GM18909 (cell line): ENCODE measurements at regions not wholly inside any gene's neighbourhood (a gene's known extent, or its start where the extent isn't known, plus 50 kb on each side); places are given as distances from the start of the nearest gene placed in this dataset.

ENCODE experiments used
- ATAC-seq: cut with Tn5 transposase; IDR thresholded peaks from one replicate; pipeline ENCODE4 v1.9.1; 2021; ENCODE audit warnings: mild to moderate bottlenecking; ENCODE audit not compliant: unreplicated experiment, poor library complexity

DNA sequence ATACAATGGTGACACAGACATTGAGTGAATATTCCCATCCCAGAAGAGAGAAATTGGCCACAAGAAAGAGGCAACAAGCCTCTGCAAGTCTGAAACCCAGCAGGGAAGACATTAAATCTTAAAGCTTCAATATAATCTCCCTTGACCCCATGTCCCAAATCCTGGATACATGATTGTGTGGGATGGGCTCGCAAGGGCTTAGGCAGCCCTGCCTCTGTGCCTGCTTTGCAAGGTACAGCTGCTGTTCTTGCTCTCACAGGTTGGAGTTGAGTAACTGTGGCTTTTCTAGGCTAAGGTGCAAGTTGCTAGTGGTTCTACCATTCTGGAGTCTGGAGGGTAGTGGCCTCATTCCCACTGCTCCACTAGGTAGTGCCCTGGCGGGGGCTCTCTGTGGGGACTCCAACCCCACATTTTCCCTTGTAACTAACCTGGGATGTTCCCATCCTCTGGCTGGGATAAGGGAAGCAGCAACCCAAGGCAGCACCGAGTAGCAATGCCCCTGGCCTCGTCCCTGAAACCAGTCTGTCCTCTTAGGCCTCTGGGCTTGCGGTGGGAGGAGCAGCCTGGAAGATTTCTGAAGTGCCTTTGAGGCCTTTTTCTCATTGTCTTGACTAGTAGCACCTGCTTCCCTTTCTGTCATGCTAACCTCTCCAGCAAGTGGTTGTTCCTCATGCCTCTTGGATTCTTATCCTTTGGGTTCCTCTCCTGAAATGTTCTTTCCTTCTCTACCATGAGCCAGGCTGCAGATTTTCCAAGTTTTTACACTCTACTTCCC is 90.0 kb downstream of the FAM174B start:
- ATAC-seq: no peak

- no peak for ATAC-seq
Observed at GRCh38 chr15:92561754-92562153, 93.8 kb downstream of the FAM174B start.

GRCh38 chr15:92553317-92553716 is 102.3 kb downstream of the FAM174B start:
- ATAC-seq: no peak

- ATAC-seq: no peak
Observed at GRCh38 chr15:92545996-92546395, 109.6 kb downstream of the FAM174B start.

DNA sequence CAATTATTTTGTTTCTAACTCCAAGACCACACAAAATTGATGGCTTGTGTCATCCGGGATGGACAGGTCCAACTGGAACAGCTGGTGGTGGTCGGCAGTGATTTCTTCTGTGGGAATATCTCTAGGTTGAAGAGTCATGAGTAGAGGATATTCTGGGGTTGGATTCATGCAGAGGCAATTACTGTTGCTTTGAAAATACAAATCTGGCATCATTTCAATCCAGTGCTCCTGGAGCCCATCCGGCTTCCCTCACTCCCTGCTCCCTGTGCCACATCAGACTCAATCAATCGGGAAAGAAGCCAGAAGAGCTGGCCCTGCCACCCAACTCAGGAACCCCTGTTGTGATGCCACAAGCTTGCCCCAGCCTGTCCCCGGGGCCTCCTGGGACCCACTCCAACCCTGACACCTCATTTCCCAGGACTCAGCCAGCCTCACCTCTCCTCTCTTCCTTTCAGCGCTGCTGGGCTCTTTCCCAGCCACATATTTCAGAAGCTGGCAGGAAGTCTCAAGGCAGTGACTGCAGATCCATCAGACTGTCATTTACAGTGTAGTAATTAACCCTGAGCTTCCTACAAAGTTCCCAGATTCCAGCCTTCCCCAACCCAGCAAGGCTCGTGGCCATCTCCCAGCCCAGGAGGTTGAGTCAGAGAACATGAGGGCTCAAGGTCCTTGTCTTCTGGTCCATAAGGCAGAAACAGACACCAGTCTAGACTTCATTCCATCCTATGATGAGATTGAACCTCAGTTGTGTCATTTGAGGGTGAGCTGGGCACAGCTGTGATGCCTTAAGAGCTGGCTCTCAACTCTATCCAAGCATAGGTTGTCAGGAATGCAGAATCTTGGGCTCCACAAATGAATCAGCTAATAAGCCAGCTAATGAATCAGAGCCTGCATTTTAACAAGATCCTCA is 114.0 kb downstream of the FAM174B start:
- no peak for ATAC-seq

- ATAC-seq: no peak
Observed at GRCh38 chr15:92538115-92538514, 117.5 kb downstream of the FAM174B start.

- ATAC-seq: no peak
Observed at GRCh38 chr15:92533298-92533697, 122.3 kb downstream of the FAM174B start.

GRCh38 chr15:92531406-92531805 is 124.2 kb downstream of the FAM174B start:
- ATAC-seq: no peak

DNA sequence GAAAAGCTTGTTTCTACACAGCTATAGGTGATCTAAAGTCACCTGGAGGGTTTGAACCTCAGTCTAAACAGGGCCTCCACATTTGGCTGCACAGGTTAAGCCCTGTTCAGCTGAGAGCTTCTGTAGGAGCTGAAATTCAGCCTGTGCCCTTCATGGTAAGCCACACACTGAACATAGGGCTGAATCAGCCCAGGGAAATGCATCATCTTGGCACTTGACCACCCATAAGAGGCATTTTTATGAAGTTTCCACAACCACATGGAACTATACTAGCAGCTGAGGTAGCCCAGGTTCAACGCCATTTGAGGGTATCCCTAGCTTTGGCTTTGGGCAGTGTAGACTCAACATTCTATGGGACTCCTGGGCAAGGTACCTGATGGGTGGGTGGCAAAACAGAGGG is 126.8 kb downstream of the FAM174B start:
- no peak for ATAC-seq

- ATAC-seq: no peak
Observed at GRCh38 chr15:92527197-92527596, 128.4 kb downstream of the FAM174B start.

GRCh38 chr15:92525758-92526245 is 129.8 kb downstream of the FAM174B start:
- ATAC-seq: no peak

GRCh38 chr15:92524874-92525565 is 130.6 kb downstream of the FAM174B start:
- ATAC-seq: no peak

- no peak for ATAC-seq
Observed at GRCh38 chr15:92524161-92524560, 130.5 kb downstream of the ST8SIA2 start.

GRCh38 chr15:92523176-92523575 is 129.5 kb downstream of the ST8SIA2 start:
- ATAC-seq: no peak

GRCh38 chr15:92521624-92522008 is 127.9 kb downstream of the ST8SIA2 start:
- ATAC-seq: peak; percentile 82

- peak; percentile 44 for ATAC-seq
Observed at GRCh38 chr15:92520914-92521623, 127.4 kb downstream of the ST8SIA2 start.

DNA sequence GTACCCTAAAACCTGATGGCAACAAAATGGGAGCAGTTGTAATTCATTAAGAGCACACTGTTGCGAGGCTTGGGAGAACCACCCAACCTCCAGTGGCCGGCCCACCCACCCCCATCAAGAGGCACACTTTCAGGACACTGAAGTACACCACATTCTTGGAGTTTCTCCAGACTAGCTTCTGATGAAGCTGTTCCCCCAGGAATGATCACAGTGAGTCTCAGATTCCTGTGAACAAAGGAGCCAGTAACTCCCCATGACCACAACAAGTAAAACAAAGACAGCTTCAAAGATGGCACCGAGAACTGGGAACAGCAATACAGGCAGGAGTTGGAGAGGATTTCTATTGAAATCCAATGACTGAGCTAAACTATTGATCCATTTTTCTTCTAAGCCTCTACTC is 126.0 kb downstream of the ST8SIA2 start:
- ATAC-seq: no peak
